ENCODE measurements at regions not wholly inside any gene's neighbourhood (a gene's known extent, or its start where the extent isn't known, plus 50 kb on each side); places are given as distances from the start of the nearest gene placed in this dataset.

GRCh38 chr11:19661827-19662226, 50.8 kb upstream of the NAV2 start:
- DNase-seq (ENCODE audit: low read depth in 2 of 3, low spot score in 2 of 3), result no peak

- DNase-seq (ENCODE audit: low read depth in 2 of 3, low spot score in 2 of 3), result no peak
Measured at GRCh38 chr11:19660076-19660475, 52.6 kb upstream of the NAV2 start.

GRCh38 chr11:19659529-19659928, 53.1 kb upstream of the NAV2 start:
- no peak for DNase-seq (ENCODE audit: low read depth in 2 of 3, low spot score in 2 of 3)

GRCh38 chr11:19658344-19658743, 54.3 kb upstream of the NAV2 start:
- DNase-seq (ENCODE audit: low read depth in 2 of 3, low spot score in 2 of 3), result peak in 1 of 3 donors; percentile 44

DNA sequence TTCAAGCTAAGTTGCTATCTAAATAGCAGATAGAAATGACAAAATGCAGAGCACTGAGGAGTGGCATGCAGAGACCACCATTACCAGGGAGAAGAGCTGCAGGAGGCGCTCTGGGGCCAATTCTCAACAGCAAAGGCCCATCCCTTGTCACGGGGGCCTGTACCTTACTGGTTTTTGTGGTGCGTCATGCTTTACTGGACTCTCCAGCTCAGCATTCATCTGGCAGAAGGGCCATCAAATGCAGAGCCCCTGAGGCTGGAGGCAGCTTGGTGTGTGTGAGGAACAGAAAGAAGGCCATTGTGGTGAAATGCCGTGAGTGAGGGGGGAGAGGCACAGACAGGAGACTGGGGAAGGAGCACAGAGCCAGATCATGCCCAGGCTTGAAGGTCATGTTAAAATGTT, 56.5 kb upstream of the NAV2 start:
- DNase-seq (ENCODE audit: low read depth in 2 of 3, low spot score in 2 of 3), result no peak

DNA sequence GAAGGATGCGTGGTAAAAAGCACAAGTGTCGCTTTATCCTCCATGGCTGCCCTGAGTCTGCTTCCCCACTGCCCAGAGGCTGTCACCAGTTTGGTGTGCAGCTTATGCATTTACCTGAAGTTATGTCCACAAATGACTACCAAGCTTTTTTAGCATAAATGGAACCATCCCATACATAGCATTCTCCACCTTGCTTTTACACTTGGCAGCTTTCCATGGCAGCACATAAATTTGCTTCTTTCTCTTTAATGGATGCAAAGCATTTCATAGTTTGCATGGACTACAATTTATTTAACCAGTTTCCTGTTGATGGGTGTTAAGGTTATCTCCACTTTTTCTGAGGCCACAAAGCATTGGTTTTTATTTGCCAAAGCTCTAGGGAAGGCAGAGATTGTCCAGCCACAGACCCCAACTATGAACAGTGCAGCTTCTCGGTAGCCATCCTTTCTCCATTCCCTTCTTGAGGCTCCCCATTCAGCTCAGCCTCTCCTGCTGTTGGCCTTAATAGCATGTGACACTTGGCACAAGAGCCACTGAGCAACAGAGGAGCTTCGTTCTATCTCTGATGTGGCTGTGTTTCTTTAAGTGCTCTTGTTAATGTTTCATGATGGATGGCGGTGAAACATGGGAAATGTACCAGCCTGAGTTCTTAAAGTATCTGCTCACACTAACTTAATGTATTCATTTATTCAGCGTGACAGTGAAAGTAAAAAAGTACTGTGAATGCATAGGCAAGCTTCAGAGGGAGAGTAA, 59.8 kb upstream of the NAV2 start:
- DNase-seq (ENCODE audit: low read depth in 2 of 3, low spot score in 2 of 3), result no peak

DNA sequence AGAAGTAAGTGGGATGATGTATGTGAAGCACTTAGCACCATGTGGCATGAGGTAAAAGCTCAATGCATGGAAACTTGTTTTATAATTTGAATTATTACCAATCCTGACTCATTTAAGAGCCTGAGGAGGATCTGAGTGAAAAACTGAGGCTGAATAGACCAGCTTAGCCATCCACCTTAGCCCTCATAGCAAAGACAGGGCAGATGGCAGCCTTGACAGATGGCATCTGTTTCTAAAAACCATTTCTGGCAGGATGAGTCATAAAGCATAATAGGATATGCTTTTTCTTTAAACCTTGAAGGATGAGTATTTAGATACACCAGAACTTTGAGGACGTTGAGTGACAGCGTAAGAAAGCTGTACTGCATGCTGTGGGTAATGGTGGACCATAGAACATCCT, 61.0 kb upstream of the NAV2 start:
- no peak for DNase-seq (ENCODE audit: low read depth in 2 of 3, low spot score in 2 of 3)

DNA sequence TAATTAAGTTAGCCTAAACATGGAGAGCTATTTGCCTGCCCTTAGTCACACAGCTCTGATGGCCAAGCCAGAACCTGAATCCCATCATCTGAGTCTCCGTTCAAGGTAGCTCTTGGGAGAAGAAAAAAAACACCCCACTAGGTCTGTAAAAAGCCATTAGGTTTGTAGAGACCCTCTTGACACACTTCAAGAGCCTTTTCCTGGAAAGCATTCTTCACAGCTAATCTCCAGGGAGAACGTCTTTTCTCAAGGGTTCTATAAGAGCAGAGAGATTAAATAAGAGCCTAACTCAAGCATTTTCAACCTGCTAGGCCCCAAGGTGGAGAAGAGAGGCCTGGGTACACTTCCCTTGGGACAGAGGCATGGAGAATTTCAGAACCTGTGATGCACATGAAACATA, 61.6 kb upstream of the NAV2 start:
- DNase-seq (ENCODE audit: low read depth in 2 of 3, low spot score in 2 of 3), result no peak

DNA sequence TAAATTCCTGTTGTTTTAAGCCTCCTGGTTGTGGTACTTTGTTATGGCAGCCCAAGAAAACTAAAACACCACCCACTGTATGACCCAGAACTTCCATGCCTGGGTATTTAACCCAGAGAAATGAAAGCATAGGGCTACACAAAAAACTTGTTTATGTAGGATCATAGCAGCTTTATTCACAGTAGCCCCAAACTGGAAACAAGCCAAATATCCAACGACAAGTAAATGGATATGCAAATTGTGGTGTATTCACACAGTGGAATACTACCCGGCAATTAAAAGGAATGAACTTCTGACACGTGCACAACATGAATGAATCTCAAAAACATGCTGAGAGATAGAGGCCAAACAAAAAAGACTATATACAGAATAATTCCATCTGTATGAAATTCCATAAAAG, 62.2 kb upstream of the NAV2 start:
- DNase-seq (ENCODE audit: low read depth in 2 of 3, low spot score in 2 of 3), result no peak

DNA sequence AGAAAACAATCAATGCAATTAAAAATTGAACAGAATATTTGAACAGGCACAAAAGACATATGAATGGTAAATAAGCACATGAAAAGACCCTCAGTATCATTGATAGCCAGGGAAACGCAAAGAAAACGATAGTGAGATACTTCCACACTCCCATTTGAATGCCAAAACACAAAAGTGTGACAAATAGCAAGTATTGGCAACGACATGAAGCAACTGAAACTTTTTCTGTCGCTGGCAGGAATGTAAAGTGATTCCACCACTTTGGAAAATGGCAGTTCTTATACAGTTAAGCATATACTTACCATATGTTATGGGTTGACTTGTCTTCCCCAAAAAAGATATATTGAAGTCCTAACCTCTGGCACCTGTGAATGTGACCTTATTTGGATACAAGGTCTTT, 62.9 kb upstream of the NAV2 start:
- no peak for DNase-seq (ENCODE audit: low read depth in 2 of 3, low spot score in 2 of 3)

GRCh38 chr11:19648321-19648720, 64.3 kb upstream of the NAV2 start:
- DNase-seq (ENCODE audit: low read depth in 2 of 3, low spot score in 2 of 3), result no peak

DNA sequence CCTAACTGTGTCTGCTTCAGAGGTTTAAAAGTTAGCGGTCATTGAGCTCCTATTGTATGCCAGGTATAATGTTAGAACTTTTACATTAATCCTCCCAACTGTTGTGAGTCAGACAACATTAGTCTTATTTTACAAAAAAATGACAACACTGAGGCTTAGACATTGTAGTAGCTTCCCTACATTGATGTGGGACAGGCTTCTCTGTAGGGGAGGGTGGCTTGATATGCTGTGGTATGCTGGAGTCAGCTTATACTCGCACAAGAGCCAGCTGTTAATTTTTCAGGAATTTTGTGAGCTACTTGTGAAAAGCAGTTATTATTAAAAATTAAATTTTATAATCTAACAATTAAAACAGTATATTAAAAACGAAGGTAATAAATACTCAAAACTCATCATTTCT, 64.8 kb upstream of the NAV2 start:
- no peak for DNase-seq (ENCODE audit: low read depth in 2 of 3, low spot score in 2 of 3)

- DNase-seq (ENCODE audit: low read depth in 2 of 3, low spot score in 2 of 3), result peak in 1 of 3 donors; percentile 4
Measured at GRCh38 chr11:19646921-19647320, 65.7 kb upstream of the NAV2 start.

- no peak for DNase-seq (ENCODE audit: low read depth in 2 of 3, low spot score in 2 of 3)
Measured at GRCh38 chr11:19646308-19646707, 66.3 kb upstream of the NAV2 start.

DNA sequence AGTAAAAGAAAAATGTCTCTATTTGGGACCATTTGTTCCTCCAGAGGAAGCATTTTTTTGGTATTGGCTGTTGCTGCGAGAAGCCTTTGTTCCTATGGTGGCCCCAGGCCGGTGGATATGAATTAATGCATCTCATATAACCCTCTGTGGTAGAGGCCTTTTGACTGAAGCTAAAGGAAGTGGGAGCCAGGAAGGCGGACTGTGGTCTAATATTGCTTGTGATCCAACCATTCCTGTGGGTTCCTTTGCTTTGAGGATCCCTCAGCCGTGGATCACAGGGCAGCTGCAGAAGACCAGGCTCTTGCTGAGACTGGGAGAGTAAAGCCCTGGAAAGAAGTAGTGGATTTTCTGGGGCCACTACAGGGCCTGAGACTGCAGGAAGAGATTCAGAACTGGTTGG, 68.3 kb upstream of the NAV2 start:
- DNase-seq (ENCODE audit: low read depth in 2 of 3, low spot score in 2 of 3), result no peak

- DNase-seq (ENCODE audit: low read depth in 2 of 3, low spot score in 2 of 3), result no peak
Measured at GRCh38 chr11:19642185-19643158, 70.2 kb upstream of the NAV2 start.

GRCh38 chr11:19639603-19640105, 73.0 kb upstream of the NAV2 start:
- no peak for DNase-seq (ENCODE audit: low read depth in 2 of 3, low spot score in 2 of 3)

GRCh38 chr11:19635332-19635731, 77.3 kb upstream of the NAV2 start:
- DNase-seq (ENCODE audit: low read depth in 2 of 3, low spot score in 2 of 3), result no peak

DNA sequence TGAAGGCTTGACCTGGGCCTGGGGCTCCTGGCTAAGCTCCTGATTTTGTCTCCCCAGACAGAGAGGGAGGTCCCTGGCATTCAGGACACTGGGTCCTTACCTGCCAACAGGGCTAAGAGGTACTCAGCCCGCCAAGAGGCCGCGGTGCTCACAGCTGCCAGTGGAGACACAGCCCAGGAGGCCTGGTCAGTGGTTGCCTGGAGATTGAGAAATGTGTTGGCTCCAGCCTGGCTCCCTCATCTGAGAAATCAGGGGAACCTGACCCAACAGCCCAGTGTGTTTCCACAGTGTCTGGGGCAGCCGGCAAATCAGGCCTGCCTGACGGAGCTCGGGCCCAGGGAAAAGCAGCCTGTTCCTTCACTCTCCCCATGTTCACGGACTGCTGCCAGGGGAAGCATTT, 79.4 kb upstream of the NAV2 start:
- DNase-seq (ENCODE audit: low read depth in 2 of 3, low spot score in 2 of 3), result no peak

DNA sequence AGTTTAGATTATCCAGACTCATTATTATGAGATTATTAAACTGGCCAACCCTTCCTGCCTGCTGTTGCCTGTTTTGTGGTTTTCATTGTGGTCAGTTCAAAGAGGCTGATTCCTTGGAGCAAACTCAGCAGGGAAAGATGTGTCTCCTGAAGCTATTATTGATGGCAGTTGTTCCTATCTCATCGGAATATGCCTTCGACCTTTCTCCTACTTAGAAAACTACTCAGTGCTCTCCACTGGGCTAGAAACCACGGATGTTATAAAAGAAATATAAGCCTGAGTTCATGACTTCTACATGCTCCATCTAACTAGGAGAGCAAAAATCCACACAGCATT, 80.2 kb upstream of the NAV2 start:
- no peak for DNase-seq (ENCODE audit: low read depth in 2 of 3, low spot score in 2 of 3)

GRCh38 chr11:19631712-19632498, 80.7 kb upstream of the NAV2 start:
- no peak for DNase-seq (ENCODE audit: low read depth in 2 of 3, low spot score in 2 of 3)
